AG10803 (cell line): ENCODE measurements at regions not wholly inside any gene's neighbourhood (a gene's known extent, or its start where the extent isn't known, plus 50 kb on each side); places are given as distances from the start of the nearest gene placed in this dataset.

Source experiments
- DNase-seq: peaks from one replicate; pipeline ENCODE4 v3.0.0; 2010; ENCODE audit warnings: low read depth
- H3K4me3 ChIP-seq: 2 replicates; pipeline ENCODE4 v1.5.1; 2011; ENCODE audit warnings: mild to moderate bottlenecking, low read length, control low read depth
- TF ChIP-seq, protein P1 (sequence below): conservative IDR thresholded peaks from 2 replicates; pipeline ENCODE4 v1.5.1; 2011; ENCODE audit warnings: mild to moderate bottlenecking, low read length, control low read depth, inconsistent platforms

DNA sequence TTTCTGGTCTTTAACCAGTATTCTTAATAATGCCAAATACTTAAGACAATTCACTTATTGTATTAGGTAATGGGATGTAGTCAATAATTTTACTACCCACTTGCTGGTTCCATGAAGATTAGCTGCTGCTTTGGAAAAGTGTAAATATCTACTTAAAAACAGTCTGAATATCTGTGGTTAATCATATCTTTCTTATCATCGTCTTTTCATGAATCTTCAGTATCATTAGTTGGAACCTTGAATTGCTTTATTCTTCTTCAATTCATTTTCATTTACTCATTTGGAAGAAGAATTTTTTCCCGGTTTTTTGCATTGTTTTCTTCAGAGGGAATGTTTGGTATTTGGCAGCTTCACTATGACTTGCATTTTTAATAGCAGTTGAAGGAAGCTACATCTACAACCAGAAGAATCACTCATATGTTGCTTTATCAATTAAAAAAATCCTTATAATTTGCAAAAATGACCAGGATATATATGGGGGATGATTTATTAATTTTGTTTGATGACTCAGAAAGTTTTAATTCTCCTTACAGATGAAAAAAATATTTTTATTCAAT is 1398.3 kb upstream of the CDH6 start:
- no peak for DNase-seq
- no peak overlapping the region for H3K4me3 ChIP-seq
- TF ChIP-seq, protein P1, sequence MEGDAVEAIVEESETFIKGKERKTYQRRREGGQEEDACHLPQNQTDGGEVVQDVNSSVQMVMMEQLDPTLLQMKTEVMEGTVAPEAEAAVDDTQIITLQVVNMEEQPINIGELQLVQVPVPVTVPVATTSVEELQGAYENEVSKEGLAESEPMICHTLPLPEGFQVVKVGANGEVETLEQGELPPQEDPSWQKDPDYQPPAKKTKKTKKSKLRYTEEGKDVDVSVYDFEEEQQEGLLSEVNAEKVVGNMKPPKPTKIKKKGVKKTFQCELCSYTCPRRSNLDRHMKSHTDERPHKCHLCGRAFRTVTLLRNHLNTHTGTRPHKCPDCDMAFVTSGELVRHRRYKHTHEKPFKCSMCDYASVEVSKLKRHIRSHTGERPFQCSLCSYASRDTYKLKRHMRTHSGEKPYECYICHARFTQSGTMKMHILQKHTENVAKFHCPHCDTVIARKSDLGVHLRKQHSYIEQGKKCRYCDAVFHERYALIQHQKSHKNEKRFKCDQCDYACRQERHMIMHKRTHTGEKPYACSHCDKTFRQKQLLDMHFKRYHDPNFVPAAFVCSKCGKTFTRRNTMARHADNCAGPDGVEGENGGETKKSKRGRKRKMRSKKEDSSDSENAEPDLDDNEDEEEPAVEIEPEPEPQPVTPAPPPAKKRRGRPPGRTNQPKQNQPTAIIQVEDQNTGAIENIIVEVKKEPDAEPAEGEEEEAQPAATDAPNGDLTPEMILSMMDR, result no peak

DNA sequence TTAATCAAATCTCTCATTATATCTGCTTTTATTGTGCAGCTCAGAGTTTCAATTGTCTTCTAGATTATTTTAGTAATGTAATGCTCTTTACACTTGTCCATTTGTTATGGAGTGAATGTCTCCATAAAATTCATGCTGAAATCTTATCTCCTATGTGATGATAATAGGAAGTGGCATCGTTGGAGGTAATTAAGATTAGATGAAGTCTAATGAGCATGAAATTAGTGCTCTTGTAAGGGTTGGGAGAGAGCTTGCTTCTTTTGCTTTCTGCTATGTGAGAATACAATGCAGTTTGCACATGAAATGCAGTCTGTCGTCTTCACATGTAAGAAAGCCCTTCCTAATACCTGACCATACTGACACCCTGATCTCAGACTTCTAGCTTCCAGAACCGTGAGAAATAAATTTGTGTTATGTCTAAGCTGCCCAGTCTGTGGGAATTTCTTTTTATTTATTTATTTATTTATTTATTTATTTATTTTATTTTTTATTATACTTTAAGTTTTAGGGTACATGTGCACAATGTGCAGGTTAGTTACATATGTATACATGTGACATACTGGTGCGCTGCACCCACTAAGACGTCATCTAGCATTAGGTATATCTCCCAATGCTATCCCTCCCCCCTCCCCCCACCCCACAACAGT is 1399.2 kb upstream of the CDH6 start:
- TF ChIP-seq, protein P1, result no peak
- DNase-seq, result no peak

DNA sequence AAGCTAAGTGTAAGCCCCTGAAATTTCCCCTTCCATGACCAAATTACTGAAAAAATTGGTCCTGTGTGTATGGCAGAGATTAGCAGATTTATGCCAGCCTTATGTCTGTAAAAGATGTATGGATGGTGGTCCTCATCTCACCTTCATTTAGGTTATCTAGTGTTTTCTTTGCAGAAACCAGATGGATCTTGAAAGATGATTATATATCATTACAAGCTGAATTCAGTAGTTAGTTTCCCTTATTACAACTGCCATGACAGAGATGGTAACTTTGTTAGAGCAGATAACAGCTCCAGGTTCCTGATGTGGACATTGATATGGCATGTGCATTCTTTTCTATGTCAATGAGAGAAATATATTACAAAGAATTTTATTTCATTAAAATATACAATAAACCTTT is 1403.2 kb upstream of the CDH6 start:
- TF ChIP-seq, protein P1, result no peak
- DNase-seq, result no peak
- H3K4me3 ChIP-seq, result no peak overlapping the region

More for the DNA sequence above, 1399.2 kb upstream of the CDH6 start:
- H3K4me3 ChIP-seq, result no peak overlapping the region

DNA sequence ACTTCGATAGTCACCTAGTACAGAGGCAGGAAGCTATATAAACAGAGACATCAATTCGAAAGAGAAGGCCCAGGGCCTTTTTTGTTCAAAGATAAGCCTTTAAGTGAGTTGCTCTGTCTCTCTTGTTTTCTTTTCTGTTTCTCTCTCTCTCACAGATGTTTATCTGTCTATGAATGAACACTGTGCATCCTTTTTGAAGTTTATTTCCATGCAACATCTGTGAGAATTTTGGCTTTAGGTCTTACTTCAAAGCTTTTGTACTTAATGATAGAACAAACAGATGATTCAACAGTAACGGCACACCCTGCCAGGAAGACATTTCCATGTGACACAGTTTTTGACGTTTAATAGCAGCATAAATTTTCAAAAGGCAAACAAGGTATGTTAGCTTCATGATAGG is 1413.1 kb upstream of the CDH6 start:
- no peak overlapping the region for H3K4me3 ChIP-seq
- TF ChIP-seq, protein P1, result no peak
- no peak for DNase-seq

DNA sequence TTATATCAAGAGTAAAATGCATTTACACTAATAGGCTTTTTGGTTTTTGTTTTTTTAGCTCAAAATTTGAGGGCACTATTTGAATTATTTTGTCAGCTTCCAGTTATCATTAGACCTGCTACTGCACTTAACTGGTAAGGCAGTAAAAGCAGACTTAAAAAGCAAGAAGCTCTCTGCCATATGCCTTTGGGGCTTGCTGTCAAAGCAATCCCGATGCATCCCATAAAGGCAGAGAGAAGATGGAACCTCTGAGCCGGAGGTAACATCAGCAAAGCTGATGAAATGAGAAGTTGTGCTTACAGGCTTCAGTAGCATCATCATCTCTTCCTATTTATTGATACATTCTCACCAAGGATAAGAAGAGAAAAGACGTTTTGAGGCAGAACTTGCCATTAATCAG is 1414.3 kb upstream of the CDH6 start:
- no peak overlapping the region for H3K4me3 ChIP-seq
- TF ChIP-seq, protein P1, result no peak
- DNase-seq, result no peak

DNA sequence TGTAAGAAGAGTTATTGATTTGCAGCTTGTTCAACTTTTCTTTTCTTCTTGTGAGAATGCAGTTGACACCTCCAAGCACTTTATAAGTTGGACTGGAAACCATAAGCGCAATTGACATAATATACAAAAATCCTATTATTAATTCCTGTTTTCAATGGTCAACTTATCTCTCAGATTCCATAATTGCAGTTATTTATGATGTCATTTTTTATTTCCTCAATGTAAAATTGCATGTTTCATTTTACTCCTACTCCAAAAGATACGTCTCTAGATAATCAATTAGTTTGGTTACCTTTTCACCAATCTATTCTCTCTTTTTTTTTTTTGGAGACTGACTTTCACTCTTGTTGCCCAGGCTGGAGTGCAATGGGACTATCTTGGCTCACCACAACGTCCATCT is 1416.1 kb upstream of the CDH6 start:
- DNase-seq, result no peak
- H3K4me3 ChIP-seq, result no peak overlapping the region
- TF ChIP-seq, protein P1, result no peak

DNA sequence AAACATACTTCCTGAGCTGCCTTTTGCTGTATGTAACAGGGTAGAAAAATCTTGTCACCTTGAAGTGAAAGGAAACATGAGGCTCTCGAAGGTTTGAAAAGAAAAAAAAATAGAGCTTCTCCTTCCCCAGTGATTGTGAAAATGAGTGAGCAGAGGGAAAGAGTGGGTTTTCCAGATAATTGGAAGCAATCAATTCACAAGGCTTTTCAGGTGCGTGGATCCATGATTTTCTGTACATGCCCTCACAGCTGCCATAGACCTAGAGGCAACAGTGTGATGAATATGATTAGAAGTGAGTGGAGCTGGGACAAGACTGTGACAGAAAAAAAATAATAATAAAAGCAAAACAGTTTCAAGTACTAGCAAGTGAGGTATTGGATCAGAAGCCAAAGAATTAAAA is 1422.5 kb upstream of the CDH6 start:
- no peak for DNase-seq
- H3K4me3 ChIP-seq, result no peak overlapping the region
- TF ChIP-seq, protein P1, result no peak
